SK-N-SH (cell line): ENCODE measurements at regions not wholly inside any gene's neighbourhood (a gene's known extent, or its start where the extent isn't known, plus 50 kb on each side); places are given as distances from the start of the nearest gene placed in this dataset.

Source experiments
- CTCF ChIA-PET: fragments of 300-600, 350-600 bp; formaldehyde crosslinking; extraction: SDS; loops from one replicate; lab custom pipeline; 2021; lab: Yijun Ruan, JAX
- POLR2A ChIA-PET: fragments of 350-600 bp; sonication (Branson Sonifier 250); formaldehyde crosslinking; extraction: SDS; loops from one replicate; lab custom pipeline; 2020; ENCODE audit warnings: antibody characterized with exemption, inconsistent platforms; lab: Yijun Ruan, JAX
- DNase-seq: peaks from one replicate; pipeline ENCODE4 v3.0.0; 2012
- H2AFZ ChIP-seq: fragments of 200-600 bp; sonication (generic); 2 replicates; pipeline ENCODE4 v1.8.1; 2016; ENCODE audit warnings: antibody characterized with exemption, mild to moderate bottlenecking, low read depth
- H3F3A ChIP-seq: fragments of 200-600 bp; sonication (generic); replicated peaks from 2 replicates; pipeline ENCODE3; 2016; ENCODE audit warnings: antibody characterized with exemption, mild to moderate bottlenecking; ENCODE audit not compliant: insufficient read depth
- H3K27ac ChIP-seq, 2 experiments: fragments of 200-500 bp in 1 of 2; fragments of 200-600 bp in 1 of 2; sonication (Bioruptor generic) in 1 of 2; sonication (generic), shearing (Covaris generic) in 1 of 2; 2 replicates each; pipeline versions ENCODE4 v1.5.1 to v1.6.1; 2014 to 2016; ENCODE audit warnings: low read depth in 2 of 2, inconsistent platforms in 1 of 2, low read length in 1 of 2, mild to moderate bottlenecking in 1 of 2, mixed read lengths in 1 of 2
- H3K27me3 ChIP-seq: fragments of 200-600 bp; sonication (generic), shearing (Covaris generic); 2 replicates; pipeline ENCODE4 v1.6.1; 2016; ENCODE audit warnings: mixed run types; ENCODE audit not compliant: insufficient read depth
- H3K36me3 ChIP-seq, 2 experiments: fragments of 200-500 bp in 1 of 2; fragments of 200-600 bp in 1 of 2; sonication (Bioruptor generic) in 1 of 2; sonication (generic) in 1 of 2; replicated peaks in 1 of 2; 2 replicates each; pipeline versions ENCODE3 to v1.5.1; 2014 to 2016; ENCODE audit warnings: low read length in 1 of 2, mild to moderate bottlenecking in 1 of 2; ENCODE audit not compliant: insufficient read depth in 2 of 2, control insufficient read depth in 1 of 2
- H3K4me1 ChIP-seq, 2 experiments: fragments of 200-500 bp in 1 of 2; fragments of 200-600 bp in 1 of 2; sonication (Bioruptor generic) in 1 of 2; sonication (generic), shearing (Covaris generic) in 1 of 2; 2 replicates each; pipeline versions ENCODE4 v1.5.1 to v1.6.1; 2014 to 2016; ENCODE audit warnings: low read depth in 1 of 2, low read length in 1 of 2, mixed run types in 1 of 2; ENCODE audit not compliant: insufficient read depth in 2 of 2, control insufficient read depth in 1 of 2
- H3K4me2 ChIP-seq: fragments of 200-600 bp; sonication (generic), shearing (Covaris generic); 2 replicates; pipeline ENCODE4 v1.6.1; 2017; ENCODE audit warnings: mixed run types
- H3K4me3 ChIP-seq, 2 experiments: fragments of 200-500 bp in 1 of 2; fragments of 200-600 bp in 1 of 2; sonication (Bioruptor generic) in 1 of 2; sonication (generic), shearing (Covaris generic) in 1 of 2; 2 replicates each; pipeline versions ENCODE4 v1.5.1 to v1.8.1; 2014 to 2016; ENCODE audit warnings: low read depth in 2 of 2, inconsistent platforms in 1 of 2, low read length in 1 of 2, mild to moderate bottlenecking in 1 of 2, mixed read lengths in 1 of 2, moderate library complexity in 1 of 2
- H3K79me2 ChIP-seq: fragments of 200-600 bp; sonication (generic); 2 replicates; pipeline ENCODE4 v1.8.1; 2017; ENCODE audit warnings: mild to moderate bottlenecking; ENCODE audit not compliant: insufficient read depth
- H3K9ac ChIP-seq: fragments of 200-600 bp; sonication (generic); 2 replicates; pipeline ENCODE4 v1.6.1; 2017; ENCODE audit warnings: mixed run types
- H3K9me2 ChIP-seq: fragments of 200-600 bp; sonication (generic); 2 replicates; pipeline ENCODE4 v1.6.1; 2017; ENCODE audit warnings: mixed run types
- H3K9me3 ChIP-seq: fragments of 200-600 bp; sonication (generic); 2 replicates; pipeline ENCODE4 v1.6.1; 2017; ENCODE audit warnings: mixed run types, mild to moderate bottlenecking, moderate library complexity
- H4K20me1 ChIP-seq: fragments of 200-600 bp; sonication (generic); 2 replicates; pipeline ENCODE4 v1.6.1; 2017; ENCODE audit warnings: mild to moderate bottlenecking, mixed run types; ENCODE audit not compliant: insufficient read depth
- CTCF ChIP-seq: fragments of 200-600 bp; sonication (generic); IDR thresholded peaks from 2 replicates; pipeline ENCODE4 v1.6.1; 2017; ENCODE audit warnings: antibody characterized with exemption, mild to moderate bottlenecking, moderate library complexity
- ELF1 ChIP-seq: IDR thresholded peaks from 2 replicates; pipeline ENCODE4 v1.4.0; 2012
- FOSL2 ChIP-seq: IDR thresholded peaks from 2 replicates; pipeline ENCODE4 v1.4.0; 2012; ENCODE audit warnings: low read depth, mild to moderate bottlenecking, moderate library complexity, borderline replicate concordance
- FOXJ3 ChIP-seq: sonication (generic); formaldehyde crosslinking; IDR thresholded peaks from 2 replicates; pipeline ENCODE4 v1.5.1; 2020; ENCODE audit warnings: mild to moderate bottlenecking, missing genetic modification reagents
- GATA2 ChIP-seq: sonication (generic); formaldehyde crosslinking; IDR thresholded peaks from 2 replicates; pipeline ENCODE4 v1.5.0; 2020; ENCODE audit warnings: mild to moderate bottlenecking, missing genetic modification reagents
- IRF3 ChIP-seq: fragments of 150-350 bp; IDR thresholded peaks from 2 replicates; pipeline ENCODE4 v1.6.1; 2016; ENCODE audit warnings: mild to moderate bottlenecking, low read depth, low read length
- MXI1 ChIP-seq: IDR thresholded peaks from 2 replicates; pipeline ENCODE4 v1.6.1; 2012; ENCODE audit warnings: mild to moderate bottlenecking, low read depth, low read length, improper control_type of control experiment
- NFIC ChIP-seq: IDR thresholded peaks from 2 replicates; pipeline ENCODE4 v1.4.0; 2012; ENCODE audit warnings: borderline replicate concordance
- NRF1 ChIP-seq: IDR thresholded peaks from 2 replicates; pipeline ENCODE4 v1.6.1; 2012; ENCODE audit warnings: low read depth, mild to moderate bottlenecking, low read length
- PBX3 ChIP-seq: IDR thresholded peaks from 2 replicates; pipeline ENCODE4; 2012
- RAD21 ChIP-seq: IDR thresholded peaks from 2 replicates; pipeline ENCODE4 v1.6.1; 2012; ENCODE audit warnings: mild to moderate bottlenecking, low read length
- RCOR1 ChIP-seq: fragments of 150-350 bp; IDR thresholded peaks from 2 replicates; pipeline ENCODE4 v1.6.1; 2017; ENCODE audit warnings: antibody characterized with exemption, low read length
- RFX5 ChIP-seq: IDR thresholded peaks from 2 replicates; pipeline ENCODE4 v1.6.1; 2012; ENCODE audit warnings: mild to moderate bottlenecking, improper control_type of control experiment, low read length
- SMC3 ChIP-seq: IDR thresholded peaks from 2 replicates; pipeline ENCODE4 v1.6.1; 2012; ENCODE audit warnings: low read depth, low read length, improper control_type of control experiment
- TEAD4 ChIP-seq: IDR thresholded peaks from 2 replicates; pipeline ENCODE4 v1.4.0; 2012; ENCODE audit warnings: mild to moderate bottlenecking, borderline replicate concordance; ENCODE audit not compliant: insufficient read depth
- USF1 ChIP-seq: IDR thresholded peaks from 2 replicates; pipeline ENCODE4 v1.4.0; 2012; ENCODE audit warnings: low read depth, borderline replicate concordance
- YY1 ChIP-seq: IDR thresholded peaks from 2 replicates; pipeline ENCODE4 v1.4.0; 2012; ENCODE audit warnings: low read depth, mild to moderate bottlenecking
- ZBTB33 ChIP-seq: IDR thresholded peaks from 2 replicates; pipeline ENCODE4 v1.4.0; 2012; ENCODE audit warnings: low read depth, borderline replicate concordance
- WGBS: methylation state at CpG from one replicate; pipeline ENCODE4 v1.1.6; 2017; ENCODE audit warnings: low lambda C conversion rate; 5-methylcytosine and 5-hydroxymethylcytosine counted together

- Histone ChIP-seq H3K9ac (no peak overlapping the region), H3K27ac (no peak overlapping the region), H3K9me2 (no peaks in the 10 kb centered on the region), H3K4me2 (no peak overlapping the region), H3K4me3 (no peak overlapping the region), H4K20me1 (no peaks in the 10 kb centered on the region)
- DNase-seq = no peak
- 89% methylated on average over 2 of the region's 2 CpGs for WGBS
- TF ChIP-seq SMC3 (no peak), ZBTB33 (no peak), TEAD4 (no peak), ELF1 (no peak), RAD21 (no peak), YY1 (no peak), PBX3 (no peak), CTCF (no peak), FOXJ3 (CRISPR knock-in tag) (no peak), MXI1 (no peak), NFIC (no peak), GATA2 (CRISPR knock-in tag) (no peak), NRF1 (no peak), USF1 (no peak), RCOR1 (no peak), IRF3 (no peak), FOSL2 (no peak), RFX5 (no peak)
- TF ChIP-seq, all 33 proteins: peak for 0
- no peaks in the 10 kb centered on the region for H3K36me3 ChIP-seq
- POLR2A ChIA-PET = no interaction called here
- no peaks in the 10 kb centered on the region for H3K9me3 ChIP-seq
- CTCF ChIA-PET = interaction anchor here (1.5 kb wide), 1 partner anchor 40 kb away, joined by 4 read pairs; no protein-coding TSS in a partner anchor
- H3K4me1 ChIP-seq = no peaks in the 10 kb centered on the region
- H3K27me3 ChIP-seq = no peaks in the 10 kb centered on the region; the same call in 1 of the 2 replicates
- H3K79me2 ChIP-seq = no peaks in the 10 kb centered on the region
- no peaks in the 10 kb centered on the region for H3F3A ChIP-seq
- no peak overlapping the region for H2AFZ ChIP-seq
Measured at GRCh38 chr2:173442542-173442941, 87.9 kb downstream of the CDCA7 start.
